ENCODE measurements at regions not wholly inside any gene's neighbourhood (a gene's known extent, or its start where the extent isn't known, plus 50 kb on each side); places are given as distances from the start of the nearest gene placed in this dataset.
"Not testable (repeated sequence)": the region's sequence is repeated elsewhere in the genome, so short reads cannot be mapped to it uniquely, and the experiment has no call there.

GRCh38 chr20:17891131-17891530 lies 77.5 kb downstream of the SNX5 start:
- DNase-seq (ENCODE audit: low read depth): not testable (repeated sequence)

GRCh38 chr20:17890330-17890729 lies 78.3 kb downstream of the SNX5 start:
- DNase-seq (ENCODE audit: low read depth): no peak

- no peak for DNase-seq (ENCODE audit: low read depth)
Measured at GRCh38 chr20:17889226-17889625, 79.4 kb downstream of the SNX5 start.

GRCh38 chr20:17888044-17888443 lies 80.5 kb downstream of the SNX5 start:
- DNase-seq (ENCODE audit: low read depth): no peak

GRCh38 chr20:17887331-17888030 lies 81.1 kb downstream of the SNX5 start:
- no peak for DNase-seq (ENCODE audit: low read depth)

GRCh38 chr20:17885544-17885943 lies 83.0 kb downstream of the SNX5 start:
- no peak for DNase-seq (ENCODE audit: low read depth)

- DNase-seq (ENCODE audit: low read depth): no peak
Measured at GRCh38 chr20:17885076-17885475, 83.5 kb downstream of the SNX5 start.

- DNase-seq (ENCODE audit: low read depth): no peak
Measured at GRCh38 chr20:17884307-17885003, 84.1 kb downstream of the SNX5 start.

- DNase-seq (ENCODE audit: low read depth): no peak
Measured at GRCh38 chr20:17883592-17884306, 84.8 kb downstream of the SNX5 start.

- DNase-seq (ENCODE audit: low read depth): no peak
Measured at GRCh38 chr20:17882834-17883591, 85.6 kb downstream of the SNX5 start.

GRCh38 chr20:17882065-17882833 lies 86.3 kb downstream of the SNX5 start:
- DNase-seq (ENCODE audit: low read depth): no peak

GRCh38 chr20:17881741-17882064 lies 86.9 kb downstream of the SNX5 start:
- DNase-seq (ENCODE audit: low read depth): no peak

GRCh38 chr20:17878912-17879602 lies 89.5 kb downstream of the SNX5 start:
- DNase-seq (ENCODE audit: low read depth): no peak

GRCh38 chr20:17878069-17878911 lies 90.3 kb downstream of the SNX5 start:
- no peak for DNase-seq (ENCODE audit: low read depth)

- DNase-seq (ENCODE audit: low read depth): no peak
Measured at GRCh38 chr20:17875981-17876385, 92.6 kb downstream of the SNX5 start.

- peak; percentile 91 for DNase-seq (ENCODE audit: low read depth)
Measured at GRCh38 chr20:17875106-17875980, 93.3 kb downstream of the SNX5 start.

GRCh38 chr20:17874271-17875105 lies 94.1 kb downstream of the SNX5 start:
- DNase-seq (ENCODE audit: low read depth): no peak

Measured in amniotic epithelial cell (primary cell).